ENCODE measurements at regions not wholly inside any gene's neighbourhood (a gene's known extent, or its start where the extent isn't known, plus 50 kb on each side); places are given as distances from the start of the nearest gene placed in this dataset.
"Not testable (repeated sequence)": the region's sequence is repeated elsewhere in the genome, so short reads cannot be mapped to it uniquely, and the experiment has no call there.

DNA sequence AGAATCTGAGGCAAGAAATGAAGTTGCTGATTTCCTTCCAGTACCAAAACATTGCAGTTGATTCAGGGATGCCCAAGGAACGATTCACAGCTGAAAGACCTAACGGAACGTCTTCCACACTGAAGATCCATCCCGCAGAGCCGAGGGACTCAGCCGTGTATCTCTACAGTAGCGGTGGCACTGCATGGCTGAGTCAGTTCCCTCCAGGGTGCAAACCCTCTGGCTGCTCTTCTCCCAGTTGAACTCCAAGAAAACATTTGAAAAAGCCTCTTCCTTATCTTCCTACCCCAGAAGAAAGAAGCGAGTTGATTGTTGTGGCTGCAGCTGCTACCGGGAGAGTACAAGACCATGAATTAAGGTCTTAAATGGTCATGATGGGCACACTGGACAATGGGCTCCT is 147.1 kb upstream of the PRSS1 start:
- no peak for DNase-seq

- no peak for DNase-seq
Measured at GRCh38 chr7:142598297-142598696, 151.0 kb upstream of the PRSS1 start.

- no peak for DNase-seq
Measured at GRCh38 chr7:142597547-142597946, 151.7 kb upstream of the PRSS1 start.

GRCh38 chr7:142595816-142596516 is 153.3 kb upstream of the PRSS1 start:
- no peak for DNase-seq

DNA sequence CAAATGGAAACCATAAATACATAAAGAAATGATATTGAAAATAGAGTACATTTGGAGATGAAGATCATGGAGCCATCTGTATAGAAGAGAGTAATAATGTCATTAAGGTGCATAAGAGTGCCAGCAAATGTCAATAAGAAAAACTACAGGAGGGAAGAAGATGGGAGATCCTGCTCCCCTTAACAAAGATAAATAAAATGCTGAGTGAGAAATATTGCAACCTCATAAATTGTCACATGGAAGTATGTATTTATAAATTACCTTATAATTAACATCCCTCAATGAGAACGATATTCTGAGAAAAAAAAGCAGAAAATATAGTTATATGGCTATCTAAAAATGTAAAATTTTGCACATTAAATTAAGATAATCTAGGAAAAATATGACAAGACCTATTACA is 155.2 kb upstream of the PRSS1 start:
- no peak for DNase-seq

- no peak for DNase-seq
Measured at GRCh38 chr7:142593106-142593505, 156.2 kb upstream of the PRSS1 start.

GRCh38 chr7:142592664-142593063 is 156.6 kb upstream of the PRSS1 start:
- DNase-seq, result no peak

- no peak for DNase-seq
Measured at GRCh38 chr7:142592231-142592630, 157.0 kb upstream of the PRSS1 start.

GRCh38 chr7:142590830-142591457 is 158.3 kb upstream of the PRSS1 start:
- DNase-seq, result no peak

- no peak for DNase-seq
Measured at GRCh38 chr7:142590077-142590476, 159.2 kb upstream of the PRSS1 start.

DNA sequence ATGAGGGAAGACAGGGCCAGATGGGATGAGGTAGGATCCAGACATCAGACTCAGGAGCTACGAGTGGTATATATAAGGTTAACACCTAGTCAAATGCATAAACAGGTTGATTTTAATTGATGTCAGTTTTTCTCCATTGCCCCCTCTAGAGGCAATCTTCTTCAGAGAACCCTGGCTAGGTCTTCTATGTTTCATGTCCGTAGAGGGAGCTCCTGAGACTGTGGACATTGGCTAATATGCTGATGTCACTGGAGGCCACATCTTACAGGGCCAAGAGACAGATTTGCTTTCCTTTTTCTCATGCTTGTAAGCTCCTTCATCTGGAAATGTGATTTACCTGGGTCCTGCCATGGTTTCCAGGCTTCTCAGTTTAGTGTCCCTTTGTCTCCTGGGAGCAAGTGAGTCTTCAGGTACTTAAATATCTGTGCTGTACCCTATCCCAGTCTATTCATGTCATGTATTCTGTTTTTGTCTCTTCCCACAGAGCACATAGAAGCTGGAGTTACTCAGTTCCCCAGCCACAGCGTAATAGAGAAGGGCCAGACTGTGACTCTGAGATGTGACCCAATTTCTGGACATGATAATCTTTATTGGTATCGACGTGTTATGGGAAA is 161.6 kb upstream of the PRSS1 start:
- DNase-seq, result no peak

DNA sequence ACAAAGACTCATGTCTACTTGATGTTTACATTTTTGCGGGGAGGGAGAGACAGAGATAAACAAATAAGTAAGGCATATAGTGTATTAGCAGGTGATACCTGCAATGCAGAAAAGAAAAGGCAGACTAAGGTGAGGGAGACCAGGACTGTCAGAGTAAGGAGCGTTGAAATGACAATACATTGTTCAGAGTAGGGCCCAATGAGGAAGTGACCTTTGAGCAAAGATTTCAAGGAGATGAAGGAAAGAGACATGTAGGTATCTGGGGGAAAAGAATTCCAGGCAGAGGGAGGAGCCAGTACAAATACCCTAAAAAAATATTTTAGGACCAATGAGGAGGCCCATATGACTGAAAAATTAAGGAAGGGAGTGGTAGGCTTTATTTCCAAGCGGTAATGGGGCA is 162.7 kb upstream of the PRSS1 start:
- DNase-seq, result no peak

GRCh38 chr7:142585425-142585824 is 163.8 kb upstream of the PRSS1 start:
- no peak for DNase-seq

GRCh38 chr7:142584765-142585164 is 164.5 kb upstream of the PRSS1 start:
- no peak for DNase-seq

- DNase-seq, result no peak
Measured at GRCh38 chr7:142583446-142583845, 165.8 kb upstream of the PRSS1 start.

- DNase-seq, result no peak
Measured at GRCh38 chr7:142582351-142582750, 166.9 kb upstream of the PRSS1 start.

DNA sequence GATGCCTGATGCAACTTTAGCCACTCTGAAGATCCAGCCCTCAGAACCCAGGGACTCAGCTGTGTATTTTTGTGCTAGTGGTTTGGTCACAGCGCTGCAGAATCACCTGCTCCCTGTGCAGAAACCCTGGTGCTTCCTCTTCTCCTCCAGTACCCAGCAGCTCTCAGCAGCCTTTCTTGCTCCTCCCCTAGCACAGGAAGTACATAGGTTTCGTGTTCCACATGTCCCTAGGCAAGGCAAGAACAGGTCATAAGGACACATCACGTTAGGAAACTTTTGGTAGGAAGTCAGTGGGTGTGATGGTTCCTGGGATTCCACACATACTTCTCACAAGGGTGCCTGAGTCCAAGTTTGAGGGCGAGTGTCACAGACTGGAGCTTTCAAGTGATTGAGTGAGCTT is 167.9 kb upstream of the PRSS1 start:
- DNase-seq, result no peak

DNA sequence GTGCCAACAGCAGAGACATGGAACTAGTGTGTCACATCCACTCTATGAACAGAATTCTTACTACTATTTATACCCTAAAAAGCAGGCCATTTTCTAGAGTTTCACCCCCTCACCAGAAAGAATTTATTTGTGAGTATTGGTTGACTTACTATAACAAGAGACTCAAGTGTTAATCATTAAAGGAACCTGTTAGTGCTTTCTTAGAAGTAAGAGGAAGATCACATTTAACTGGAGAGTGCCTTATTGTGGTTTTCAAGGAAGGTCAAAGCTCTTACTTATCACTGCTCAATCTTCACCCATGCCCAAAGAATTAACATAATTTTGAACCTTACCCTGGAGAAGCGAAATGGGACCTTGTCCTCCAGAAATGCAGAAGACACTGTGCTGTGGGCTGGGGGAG is 169.3 kb upstream of the PRSS1 start:
- no peak for DNase-seq

- not testable (repeated sequence) for DNase-seq
Measured at GRCh38 chr7:142575351-142575750, 173.9 kb upstream of the PRSS1 start.

GRCh38 chr7:142571581-142571980 is 177.7 kb upstream of the PRSS1 start:
- DNase-seq, result no peak

GRCh38 chr7:142569851-142570250 is 179.4 kb upstream of the PRSS1 start:
- DNase-seq, result no peak

GRCh38 chr7:142568435-142569097 is 180.7 kb upstream of the PRSS1 start:
- DNase-seq, result no peak

GRCh38 chr7:142567201-142568075 is 181.8 kb upstream of the PRSS1 start:
- DNase-seq, result no peak
